ENCODE measurements at regions not wholly inside any gene's neighbourhood (a gene's known extent, or its start where the extent isn't known, plus 50 kb on each side); places are given as distances from the start of the nearest gene placed in this dataset.

- Histone ChIP-seq H3K9me3 (ENCODE audit: control extremely low read depth in 1 of 3, control insufficient read depth in 2 of 3, insufficient read depth in 1 of 3, low read length in 2 of 3) (peaks cover 0 to 23% (median 0%) of the 10 kb centered on the region in 3 donors), H2AFZ (ENCODE audit: insufficient read depth, low read depth, low read length, poor library complexity, severe bottlenecking) (no peak overlapping the region), H3K4me2 (replicated peaks; ENCODE audit: low read depth, low read length, poor library complexity, severe bottlenecking) (no peak overlapping the region), H3K27ac (ENCODE audit: low read length in 2 of 2) (no peak overlapping the region), H3K9ac (ENCODE audit: low read length) (no peak overlapping the region), H4K20me1 (ENCODE audit: control insufficient read depth, insufficient read depth, low read length, poor library complexity, severe bottlenecking) (no peaks in the 10 kb centered on the region), H3K4me3 (ENCODE audit: control extremely low read depth in 1 of 5, extremely low read depth in 1 of 5, insufficient read depth in 1 of 5, low read depth in 2 of 5, low read length in 4 of 5) (no peak overlapping the region), H3K27me3 (replicated peaks in 1 of 4; ENCODE audit: control extremely low read depth in 1 of 4, control insufficient read depth in 3 of 4, insufficient read depth in 4 of 4, low read length in 3 of 4) (peaks cover 0 to 21% (median 0%) of the 10 kb centered on the region in 4 experiments), H3K36me3 (replicated peaks in 1 of 2; ENCODE audit: control extremely low read depth in 1 of 2, control insufficient read depth in 1 of 2, extremely low read depth in 1 of 2, insufficient read depth in 2 of 2, low read length in 1 of 2) (no peaks in the 10 kb centered on the region), H3K79me2 (ENCODE audit: control insufficient read depth, insufficient read depth, low read length) (no peaks in the 10 kb centered on the region), H3K4me1 (ENCODE audit: control insufficient read depth in 2 of 2, insufficient read depth in 2 of 2, low read length in 2 of 2) (no peaks in the 10 kb centered on the region)
- Mint-ChIP-seq H3K27ac (no peak overlapping the region), H3K9me3 (ENCODE audit: insufficient read depth) (no peaks in the 10 kb centered on the region), H3K4me1 (no peaks in the 10 kb centered on the region), H3K27me3 (peaks cover 28% of the 10 kb centered on the region), H3K4me3 (no peak overlapping the region)
- intact Hi-C loops (cut with micrococcal nuclease): no loop called here
- ChIA-PET CTCF (no interaction called here), POLR2A (no interaction called here)
- ATAC-seq (ENCODE audit: low read depth): no peak
- DNase-seq: no peak
- no peak for TF ChIP-seq CTCF (IDR thresholded peaks at IDR 0.05)
- WGBS (ENCODE audit: insufficient coverage): 78% methylated on average over 7 of the region's 9 CpGs
Observed at GRCh38 chr20:63117151-63117550, 98.8 kb downstream of the YTHDF1 start.

- no peak for ATAC-seq (ENCODE audit: low read depth)
- TF ChIP-seq CTCF (IDR thresholded peaks at IDR 0.05) (no peak), EZH2 (IDR thresholded peaks at IDR 0.05; ENCODE audit: borderline replicate concordance, insufficient read depth, low read depth, low read length, poor library complexity, severe bottlenecking) (no peak)
- peaks cover 2 to 23% (median 2%) of the 10 kb centered on the region in 3 donors for H3K9me3 ChIP-seq (ENCODE audit: control extremely low read depth in 1 of 3, control insufficient read depth in 2 of 3, insufficient read depth in 1 of 3, low read length in 2 of 3)
- H2AFZ ChIP-seq (ENCODE audit: insufficient read depth, low read depth, low read length, poor library complexity, severe bottlenecking): no peak overlapping the region
- WGBS (ENCODE audit: insufficient coverage): 23% methylated on average over 27 of the region's 32 CpGs
- H3K79me2 ChIP-seq (ENCODE audit: control insufficient read depth, insufficient read depth, low read length): no peaks in the 10 kb centered on the region
- H3K27me3 ChIP-seq (replicated peaks in 1 of 4; ENCODE audit: control extremely low read depth in 1 of 4, control insufficient read depth in 3 of 4, insufficient read depth in 4 of 4, low read length in 3 of 4): peaks cover 0 to 21% (median 0%) of the 10 kb centered on the region in 4 experiments
- no peaks in the 10 kb centered on the region for H3K36me3 ChIP-seq (replicated peaks in 1 of 2; ENCODE audit: control extremely low read depth in 1 of 2, control insufficient read depth in 1 of 2, extremely low read depth in 1 of 2, insufficient read depth in 2 of 2, low read length in 1 of 2)
- Mint-ChIP-seq H3K27me3 (peaks cover 27% of the 10 kb centered on the region), H3K4me1 (no peaks in the 10 kb centered on the region), H3K27ac (no peak overlapping the region), H3K9me3 (ENCODE audit: insufficient read depth) (no peaks in the 10 kb centered on the region), H3K4me3 (no peak overlapping the region)
- intact Hi-C loops (cut with micrococcal nuclease): no loop called here
- H3K4me1 ChIP-seq (ENCODE audit: control insufficient read depth in 2 of 2, insufficient read depth in 2 of 2, low read length in 2 of 2): no peaks in the 10 kb centered on the region
- no peak overlapping the region for H3K4me2 ChIP-seq (replicated peaks; ENCODE audit: low read depth, low read length, poor library complexity, severe bottlenecking)
- ChIA-PET POLR2A (no interaction called here), CTCF (no interaction called here)
- no peak for DNase-seq
- no peak overlapping the region for H3K9ac ChIP-seq (ENCODE audit: low read length)
- H4K20me1 ChIP-seq (ENCODE audit: control insufficient read depth, insufficient read depth, low read length, poor library complexity, severe bottlenecking): no peaks in the 10 kb centered on the region
- no peak overlapping the region for H3K27ac ChIP-seq (ENCODE audit: low read length in 2 of 2)
- no peak overlapping the region for H3K4me3 ChIP-seq (ENCODE audit: control extremely low read depth in 1 of 5, extremely low read depth in 1 of 5, insufficient read depth in 1 of 5, low read depth in 2 of 5, low read length in 4 of 5)
Observed at GRCh38 chr20:63116412-63117106, 99.4 kb downstream of the YTHDF1 start.

All from B cell (primary cell).